IPS-18a (cell line): ENCODE measurements at regions not wholly inside any gene's neighbourhood (a gene's known extent, or its start where the extent isn't known, plus 50 kb on each side); places are given as distances from the start of the nearest gene placed in this dataset.
"Not testable (repeated sequence)": the region's sequence is repeated elsewhere in the genome, so short reads cannot be mapped to it uniquely, and the experiment has no call there.

Experiments
- H3K27ac ChIP-seq: one replicate; pipeline ENCODE4 v1.5.1; 2013; ENCODE audit warnings: low read length
- H3K27me3 ChIP-seq: one replicate; pipeline ENCODE4 v1.6.1; 2013; ENCODE audit warnings: mild to moderate bottlenecking, low read length; ENCODE audit not compliant: control insufficient read depth, insufficient read depth
- H3K36me3 ChIP-seq: one replicate; pipeline ENCODE4 v1.6.1; 2013; ENCODE audit warnings: low read depth, low read length; ENCODE audit not compliant: control insufficient read depth
- H3K4me1 ChIP-seq: one replicate; pipeline ENCODE4 v1.6.1; 2013; ENCODE audit warnings: low read depth, low read length; ENCODE audit not compliant: control insufficient read depth
- H3K4me3 ChIP-seq: one replicate; pipeline ENCODE4 v1.5.1; 2013; ENCODE audit warnings: low read length
- H3K9ac ChIP-seq: one replicate; pipeline ENCODE4 v1.6.1; 2013; ENCODE audit warnings: mild to moderate bottlenecking, low read length, moderate library complexity
- H3K9me3 ChIP-seq: one replicate; pipeline ENCODE4 v1.6.1; 2013; ENCODE audit warnings: low read depth, low read length; ENCODE audit not compliant: control insufficient read depth

DNA sequence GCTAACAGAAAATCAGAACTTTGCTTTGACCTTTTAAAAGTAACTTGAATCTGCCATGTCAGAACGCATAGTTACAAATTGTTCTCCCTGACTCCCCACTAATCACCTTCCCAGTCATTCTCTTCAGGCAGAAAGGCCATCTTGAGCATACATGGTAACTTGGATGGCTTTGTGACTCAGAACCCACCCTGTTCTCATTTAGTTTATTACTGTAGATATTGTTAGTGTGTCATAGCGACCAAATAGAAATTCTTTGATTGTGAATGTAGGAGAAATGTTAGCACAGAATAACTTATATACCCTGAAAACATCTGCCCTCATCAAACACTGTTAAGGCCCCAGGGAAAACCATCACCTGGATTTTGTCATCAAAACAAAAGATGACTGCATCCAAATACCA, 382.0 kb downstream of the MAGEB5 start:
- H3K9ac ChIP-seq, result no peak overlapping the region
- no peaks in the 10 kb centered on the region for H3K4me1 ChIP-seq
- no peaks in the 10 kb centered on the region for H3K27me3 ChIP-seq
- peaks cover 11% of the 10 kb centered on the region for H3K9me3 ChIP-seq
- no peaks in the 10 kb centered on the region for H3K36me3 ChIP-seq
- H3K27ac ChIP-seq, result no peak overlapping the region
- no peak overlapping the region for H3K4me3 ChIP-seq

DNA sequence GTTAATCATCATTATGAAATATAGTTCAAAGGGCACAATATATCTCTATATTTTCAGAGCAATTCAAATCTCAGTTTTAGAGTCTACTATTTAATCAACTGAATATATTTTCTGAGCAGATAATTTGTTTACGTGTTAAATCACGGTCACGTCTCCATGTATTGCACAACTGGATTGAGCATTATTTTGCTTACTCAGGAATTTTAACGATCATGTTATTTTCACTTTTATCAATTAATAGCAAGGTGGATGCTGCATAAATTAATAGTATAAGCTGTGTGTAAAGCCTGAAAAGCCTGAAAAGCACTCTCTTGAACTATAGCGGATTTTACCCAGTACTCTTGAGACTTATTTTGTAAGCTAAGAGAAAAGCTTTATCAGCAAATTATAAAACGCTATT, 374.9 kb downstream of the MAGEB5 start:
- no peaks in the 10 kb centered on the region for H3K27me3 ChIP-seq
- H3K4me3 ChIP-seq, result no peak overlapping the region
- H3K27ac ChIP-seq, result no peak overlapping the region
- H3K36me3 ChIP-seq, result no peaks in the 10 kb centered on the region
- H3K4me1 ChIP-seq, result no peaks in the 10 kb centered on the region
- no peak overlapping the region for H3K9ac ChIP-seq
- peaks cover 22% of the 10 kb centered on the region for H3K9me3 ChIP-seq

DNA sequence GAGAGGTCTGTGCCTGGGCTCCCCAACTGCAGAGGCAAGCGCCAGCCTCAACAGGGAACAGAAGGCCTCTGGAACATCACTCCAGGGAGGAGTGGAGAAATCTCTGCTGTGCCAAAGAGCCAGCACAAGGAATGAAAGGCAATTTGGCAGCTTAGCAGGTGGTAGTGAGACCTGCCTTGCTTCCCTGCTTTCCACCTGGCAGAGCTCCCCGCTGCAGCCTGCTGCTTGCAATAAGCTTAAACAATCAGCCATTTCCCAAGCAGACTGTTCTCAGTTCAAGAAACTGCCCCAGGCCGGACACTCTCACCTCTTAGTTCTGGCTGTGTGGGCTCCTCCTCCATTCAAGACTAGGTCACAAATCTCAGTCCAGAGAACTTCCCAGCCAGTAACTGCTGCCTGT, 370.6 kb downstream of the MAGEB5 start:
- Histone ChIP-seq H3K9ac (no peak overlapping the region), H3K36me3 (no peaks in the 10 kb centered on the region), H3K4me3 (no peak overlapping the region), H3K27ac (no peak overlapping the region), H3K9me3 (peaks cover 24% of the 10 kb centered on the region), H3K27me3 (no peaks in the 10 kb centered on the region), H3K4me1 (no peaks in the 10 kb centered on the region)

DNA sequence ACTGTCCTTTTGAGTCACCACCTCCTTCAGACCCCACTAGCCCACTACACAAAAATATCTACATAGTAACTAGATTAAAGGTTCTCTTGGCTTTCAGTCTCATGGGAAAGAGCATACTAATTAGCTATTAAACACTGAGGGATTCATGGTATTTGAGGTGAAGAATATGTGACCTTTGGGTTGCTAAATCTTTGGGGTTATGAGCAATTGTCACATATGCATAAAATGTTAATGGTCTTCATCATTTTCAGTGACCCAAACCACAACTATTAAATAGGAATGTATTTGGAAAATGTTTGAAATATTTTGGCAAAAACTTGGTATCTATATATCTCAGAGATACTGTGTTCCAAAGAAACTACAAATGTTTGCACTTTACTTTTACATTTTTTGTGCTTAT, 365.1 kb downstream of the MAGEB5 start:
- H3K4me3 ChIP-seq, result no peak overlapping the region
- H3K27me3 ChIP-seq, result no peaks in the 10 kb centered on the region
- peaks cover 18% of the 10 kb centered on the region for H3K9me3 ChIP-seq
- H3K4me1 ChIP-seq, result no peaks in the 10 kb centered on the region
- no peaks in the 10 kb centered on the region for H3K36me3 ChIP-seq
- no peak overlapping the region for H3K9ac ChIP-seq
- no peak overlapping the region for H3K27ac ChIP-seq

DNA sequence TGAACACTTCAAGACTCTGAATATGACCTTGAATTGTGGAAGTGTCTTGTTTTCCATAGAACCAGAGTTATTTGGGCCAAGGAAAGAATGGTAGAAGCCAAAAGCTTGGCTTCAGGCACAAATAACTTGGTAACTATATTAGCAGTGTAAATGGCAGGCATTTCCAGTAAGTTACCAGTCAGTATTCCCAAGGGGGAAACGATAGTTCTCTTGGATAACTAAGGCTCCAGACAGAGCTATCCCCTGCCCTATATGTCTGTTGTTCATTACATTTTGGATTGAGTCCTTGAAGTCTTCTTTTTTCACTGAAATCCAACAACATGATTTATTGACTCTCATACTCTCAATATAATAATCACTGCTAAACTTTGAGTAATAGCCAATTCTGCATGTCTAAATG, 364.1 kb downstream of the MAGEB5 start:
- H3K4me3 ChIP-seq, result no peak overlapping the region
- no peak overlapping the region for H3K27ac ChIP-seq
- no peaks in the 10 kb centered on the region for H3K4me1 ChIP-seq

DNA sequence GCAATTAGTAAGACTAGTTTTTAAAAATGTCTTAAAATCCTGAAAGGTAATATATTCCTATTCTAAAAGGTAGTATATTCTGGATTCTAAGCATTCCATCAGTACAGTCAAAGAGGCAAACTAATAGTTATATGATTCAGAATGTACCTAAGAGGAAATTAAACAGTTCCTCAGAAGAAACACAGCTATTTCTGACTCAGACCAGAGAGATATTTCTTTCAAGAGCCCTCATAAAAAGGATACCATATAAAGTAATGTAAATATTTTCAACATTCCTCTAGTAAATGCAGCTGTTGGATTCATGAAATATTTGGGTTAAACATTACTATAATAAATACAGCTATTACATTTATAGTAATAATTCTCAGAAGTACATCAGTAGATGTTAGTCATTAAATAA, 358.3 kb downstream of the MAGEB5 start:
- H3K27ac ChIP-seq, result no peak overlapping the region
- H3K36me3 ChIP-seq, result no peaks in the 10 kb centered on the region
- H3K4me1 ChIP-seq, result no peaks in the 10 kb centered on the region
- H3K27me3 ChIP-seq, result no peaks in the 10 kb centered on the region
- H3K9ac ChIP-seq, result no peak overlapping the region
- H3K9me3 ChIP-seq, result peaks cover 11% of the 10 kb centered on the region
- no peak overlapping the region for H3K4me3 ChIP-seq

More for the DNA sequence above, 364.1 kb downstream of the MAGEB5 start:
- Histone ChIP-seq H3K9me3 (peaks cover 21% of the 10 kb centered on the region), H3K27me3 (no peaks in the 10 kb centered on the region), H3K36me3 (no peaks in the 10 kb centered on the region), H3K9ac (no peak overlapping the region)

DNA sequence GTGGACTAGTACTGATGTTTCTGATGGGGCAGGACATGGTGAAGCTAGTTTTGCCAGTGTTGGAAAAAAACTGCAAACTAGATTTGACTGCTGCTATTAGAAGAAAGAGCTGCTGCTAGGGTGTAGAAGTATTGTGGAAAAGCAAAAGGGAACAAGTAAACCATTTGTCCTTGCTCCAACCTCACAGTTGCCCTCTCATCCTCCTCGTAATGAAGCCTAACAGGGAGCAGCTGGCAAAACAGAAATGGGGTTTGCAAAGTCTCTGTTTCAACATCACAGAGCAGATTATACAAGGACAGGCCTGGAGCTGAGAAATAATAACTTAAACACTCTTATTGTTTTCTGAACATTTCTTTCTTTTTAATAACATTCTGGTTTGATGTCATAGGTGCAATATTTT, 346.2 kb downstream of the MAGEB5 start:
- no peaks in the 10 kb centered on the region for H3K4me1 ChIP-seq
- H3K36me3 ChIP-seq, result no peaks in the 10 kb centered on the region

DNA sequence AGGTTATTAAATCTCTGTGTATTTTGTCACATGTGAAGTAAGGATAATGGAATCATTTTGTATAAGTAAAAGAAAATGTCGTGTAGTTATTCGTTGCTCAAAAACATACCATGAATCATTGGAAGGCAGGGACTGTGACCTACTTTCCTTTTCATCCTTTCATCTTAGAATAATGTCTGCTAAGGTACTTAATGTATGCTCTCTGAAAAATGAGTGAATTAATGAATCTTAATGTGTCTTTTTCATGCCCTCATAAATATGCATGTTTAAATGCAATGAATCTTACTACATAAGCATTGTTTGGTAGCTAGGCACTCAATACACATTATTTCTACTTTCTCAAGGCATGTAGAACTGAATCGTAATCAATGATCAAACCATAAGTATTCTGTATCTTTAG, 343.9 kb downstream of the MAGEB5 start:
- H3K36me3 ChIP-seq, result no peaks in the 10 kb centered on the region
- H3K9ac ChIP-seq, result no peak overlapping the region
- H3K4me3 ChIP-seq, result no peak overlapping the region
- peaks cover 13% of the 10 kb centered on the region for H3K9me3 ChIP-seq
- H3K27me3 ChIP-seq, result no peaks in the 10 kb centered on the region
- H3K4me1 ChIP-seq, result no peaks in the 10 kb centered on the region
- H3K27ac ChIP-seq, result no peak overlapping the region

More for the DNA sequence above, 346.2 kb downstream of the MAGEB5 start:
- peaks cover 16% of the 10 kb centered on the region for H3K9me3 ChIP-seq
- H3K27ac ChIP-seq, result no peak overlapping the region
- no peak overlapping the region for H3K4me3 ChIP-seq
- no peaks in the 10 kb centered on the region for H3K27me3 ChIP-seq
- H3K9ac ChIP-seq, result no peak overlapping the region

DNA sequence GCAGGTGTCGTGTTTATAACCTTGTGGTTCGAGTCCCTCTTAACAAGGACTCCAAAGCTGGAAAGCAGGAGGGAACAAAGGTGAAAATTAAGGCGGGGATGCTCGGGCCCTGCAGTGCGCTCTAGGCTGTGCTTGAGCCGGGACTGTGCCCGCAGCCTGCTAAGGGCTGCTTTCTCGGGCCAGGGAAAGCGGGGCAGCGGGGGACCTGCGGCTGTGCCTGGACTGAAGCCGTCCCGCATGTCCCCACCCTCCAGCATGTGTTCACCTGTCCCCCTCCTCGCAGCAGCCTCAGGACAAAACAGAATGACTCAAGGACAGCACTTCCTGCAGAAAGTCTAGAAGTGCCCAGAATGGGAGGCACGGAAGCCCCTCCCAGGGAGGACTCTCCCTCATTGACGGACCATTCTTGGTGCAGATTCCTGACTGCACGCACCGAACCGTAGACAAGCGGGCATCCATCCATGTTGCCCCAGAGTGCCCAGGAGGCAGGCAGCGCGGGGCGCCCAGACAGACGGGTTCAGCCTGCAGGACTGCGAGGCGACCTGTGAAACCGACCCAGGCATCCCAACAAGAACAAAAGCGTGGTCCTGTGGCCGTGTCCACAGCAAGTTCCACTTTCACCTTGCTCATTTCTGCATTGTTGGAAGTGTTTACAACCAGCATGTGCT, 342.9 kb downstream of the MAGEB5 start:
- Histone ChIP-seq H3K27me3 (no peaks in the 10 kb centered on the region), H3K4me3 (no peak overlapping the region), H3K9me3 (peaks cover 12% of the 10 kb centered on the region), H3K36me3 (no peaks in the 10 kb centered on the region), H3K9ac (no peak overlapping the region), H3K27ac (no peak overlapping the region), H3K4me1 (no peaks in the 10 kb centered on the region)

DNA sequence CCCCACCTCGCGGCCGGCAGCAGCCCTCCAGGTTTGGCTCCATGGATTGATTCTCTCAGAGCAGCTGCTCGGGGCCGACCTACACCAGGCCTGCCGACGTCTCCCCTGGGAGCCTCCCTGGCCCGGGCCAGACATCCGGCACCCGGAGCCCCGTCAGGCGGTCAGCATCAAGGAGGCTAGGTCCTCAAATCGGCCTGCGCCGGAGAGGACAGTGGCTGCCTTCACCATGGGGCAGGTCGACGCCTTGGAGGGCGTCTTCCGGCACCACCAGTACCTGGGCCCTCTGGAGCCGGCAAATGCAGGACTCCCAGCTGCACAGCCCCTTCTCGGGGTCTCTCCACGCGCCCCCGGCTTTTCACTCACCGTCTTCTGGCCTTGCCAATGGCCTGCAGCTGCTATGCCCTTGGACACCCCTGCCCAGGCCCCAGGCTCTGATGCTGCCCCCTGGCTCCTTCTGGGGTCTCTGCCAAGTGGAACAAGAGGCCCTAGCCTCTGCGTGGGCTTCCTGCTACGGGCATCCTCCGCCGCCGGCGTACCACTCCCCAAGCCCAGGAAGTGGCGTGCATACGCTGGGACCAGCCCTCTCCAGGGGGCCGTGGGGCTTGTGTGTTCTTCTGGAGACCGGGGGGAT, 341.8 kb downstream of the MAGEB5 start:
- H3K27me3 ChIP-seq, result no peaks in the 10 kb centered on the region
- H3K27ac ChIP-seq, result no peak overlapping the region
- no peaks in the 10 kb centered on the region for H3K36me3 ChIP-seq
- H3K9ac ChIP-seq, result no peak overlapping the region
- no peak overlapping the region for H3K4me3 ChIP-seq
- no peaks in the 10 kb centered on the region for H3K4me1 ChIP-seq
- H3K9me3 ChIP-seq, result peaks cover 12% of the 10 kb centered on the region

DNA sequence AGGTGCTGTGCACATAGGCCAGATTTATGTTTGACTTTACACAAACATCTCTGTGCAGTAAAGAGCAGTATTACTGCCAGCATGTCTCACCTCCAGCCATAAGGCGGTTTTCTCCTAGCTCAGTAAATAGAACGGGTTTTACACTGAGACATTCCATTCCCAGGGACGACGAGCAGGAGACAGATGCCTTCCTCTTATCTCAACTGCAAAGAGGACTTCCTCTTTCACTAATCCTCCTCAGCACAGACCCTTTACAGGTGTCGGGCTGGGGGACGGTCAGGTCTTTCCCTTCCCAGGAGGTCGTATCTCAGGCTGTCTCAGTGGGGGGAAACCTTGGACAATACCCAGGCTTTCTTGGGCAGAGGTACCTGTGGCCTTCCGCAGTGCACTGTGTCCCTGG, 309.8 kb downstream of the MAGEB5 start:
- H3K9ac ChIP-seq, H3K4me1 ChIP-seq, H3K27ac ChIP-seq, H3K36me3 ChIP-seq, H3K27me3 ChIP-seq, H3K9me3 ChIP-seq, H3K4me3 ChIP-seq: not testable (repeated sequence)

DNA sequence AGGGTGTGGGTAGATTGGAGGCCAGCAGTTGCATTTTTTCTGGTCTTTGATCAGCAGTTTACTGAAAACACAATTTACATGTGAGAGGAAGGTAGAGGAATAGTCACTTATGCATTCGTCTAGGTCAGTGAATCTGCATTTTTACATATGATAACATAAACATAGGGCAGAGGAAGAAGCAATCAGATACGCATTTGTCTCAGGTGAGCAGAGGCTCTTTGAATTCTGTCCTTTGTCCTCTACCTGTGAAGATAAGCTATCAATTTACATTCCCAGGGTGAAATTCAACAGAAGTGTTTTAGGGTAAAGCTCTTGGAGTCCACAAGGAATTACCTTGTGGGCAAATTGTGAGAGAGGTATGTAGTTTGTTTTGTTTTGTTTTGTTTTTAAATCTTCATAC, 306.5 kb downstream of the MAGEB5 start:
- no peaks in the 10 kb centered on the region for H3K4me1 ChIP-seq
- H3K27me3 ChIP-seq, result no peaks in the 10 kb centered on the region
- H3K27ac ChIP-seq, result no peak overlapping the region
- H3K4me3 ChIP-seq, result no peak overlapping the region
- H3K9ac ChIP-seq, result no peak overlapping the region
- H3K9me3 ChIP-seq, result peaks cover 5% of the 10 kb centered on the region
- H3K36me3 ChIP-seq, result no peaks in the 10 kb centered on the region
